ENCODE measurements at regions not wholly inside any gene's neighbourhood (a gene's known extent, or its start where the extent isn't known, plus 50 kb on each side); places are given as distances from the start of the nearest gene placed in this dataset.

GRCh38 chr11:134742224-134742612 is 330.2 kb upstream of the B3GAT1 start:
- TF ChIP-seq EZH2 (IDR thresholded peaks at IDR 0.05) (no peak), JUND (IDR thresholded peaks at IDR 0.05) (no peak), TCF7L2 (IDR thresholded peaks at IDR 0.05; ENCODE audit: borderline replicate concordance, extremely low read depth, insufficient read depth, insufficient read length) (no peak)

All from HCT116 (cell line).